NCI-H1048 (cell line): ENCODE measurements at regions not wholly inside any gene's neighbourhood (a gene's known extent, or its start where the extent isn't known, plus 50 kb on each side); places are given as distances from the start of the nearest gene placed in this dataset.
"Not testable (repeated sequence)": the region's sequence is repeated elsewhere in the genome, so short reads cannot be mapped to it uniquely, and the experiment has no call there.

Source experiments
- DNase-seq: peaks from one replicate; lab custom pipeline; 2025; lab: John Stamatoyannopoulos, UW

DNA sequence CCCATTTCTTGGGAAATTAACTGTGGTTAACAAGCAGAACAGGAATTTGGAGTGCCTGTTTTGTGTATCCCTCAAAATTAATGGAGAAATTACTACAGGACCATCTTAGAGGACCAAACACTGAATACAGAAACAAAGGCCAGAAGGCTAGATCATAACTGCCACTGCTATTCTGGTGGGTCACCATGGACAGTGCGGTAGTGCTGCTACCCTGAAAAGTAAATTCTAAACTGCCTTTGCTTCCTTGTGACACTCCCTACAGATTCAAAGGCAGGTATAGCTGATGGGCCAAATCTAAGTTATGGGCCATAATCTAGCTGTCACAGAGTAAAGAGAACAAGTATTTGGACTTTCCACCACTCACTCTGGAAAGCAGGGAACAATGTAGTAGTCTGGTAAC, 575.8 kb upstream of the ADGRB3 start:
- no peak for DNase-seq

DNA sequence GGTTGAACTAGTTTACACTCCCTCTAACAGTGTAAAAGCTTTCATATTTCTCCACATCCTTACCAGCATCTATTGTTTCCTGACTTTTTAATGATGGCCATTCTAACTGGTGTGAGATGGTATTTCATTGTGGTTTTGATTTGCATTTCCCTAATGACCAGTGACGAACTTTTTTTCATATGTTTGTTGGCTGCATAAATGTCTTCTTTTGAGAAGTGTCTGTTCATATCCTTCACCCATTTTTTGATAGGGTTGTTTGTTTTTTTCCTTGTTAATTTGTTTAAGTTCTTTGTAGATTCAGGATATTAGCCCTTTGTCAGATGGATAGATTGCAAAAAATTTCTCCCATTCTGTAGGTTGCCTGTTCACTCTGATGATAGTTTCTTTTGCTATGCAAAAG, 578.5 kb upstream of the ADGRB3 start:
- DNase-seq, result not testable (repeated sequence)

GRCh38 chr6:68054756-68055155, 580.3 kb upstream of the ADGRB3 start:
- DNase-seq, result no peak

DNA sequence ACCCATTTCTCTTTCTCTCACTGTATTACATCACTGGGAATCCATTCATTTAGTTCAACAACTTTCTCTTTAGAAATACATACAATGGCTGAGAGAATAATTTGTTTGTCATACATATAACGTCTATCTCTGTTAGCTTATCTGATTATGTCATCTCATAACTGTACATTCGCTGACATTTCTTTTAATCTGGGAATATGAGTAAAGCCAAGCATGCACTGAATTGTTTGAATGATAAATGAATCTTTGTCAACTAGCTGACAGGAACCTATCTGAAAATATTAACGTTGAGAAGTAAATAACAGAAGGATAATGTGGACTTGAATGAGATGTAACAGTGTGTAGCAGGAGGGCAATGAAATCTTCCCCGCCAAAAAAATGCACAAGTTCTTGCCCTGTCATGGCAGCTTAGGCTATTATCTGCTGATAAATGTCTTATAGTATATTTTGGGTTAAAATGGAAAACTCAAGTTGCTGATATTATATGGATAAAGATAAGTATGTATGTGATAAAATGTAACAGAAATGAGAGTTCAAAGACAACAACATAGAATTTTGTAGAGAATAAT, 581.2 kb upstream of the ADGRB3 start:
- DNase-seq, result no peak

DNA sequence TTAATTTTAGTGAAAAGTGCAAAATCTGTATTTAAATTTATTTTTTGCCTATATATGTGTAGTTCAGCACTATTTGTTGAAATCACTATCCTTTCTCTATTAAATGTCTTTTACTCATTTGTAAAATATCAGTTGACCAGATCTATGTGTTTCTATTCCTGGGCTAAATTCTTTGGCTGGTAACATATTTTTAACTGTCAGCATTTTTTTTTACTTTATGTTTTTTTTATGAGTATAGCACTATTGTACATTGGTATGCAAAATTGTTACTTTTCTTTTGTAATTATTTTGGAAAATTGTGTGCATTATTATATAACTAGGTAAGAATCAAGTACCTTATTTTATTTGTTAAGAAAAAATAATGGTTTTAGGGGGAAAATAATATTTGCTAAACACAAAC, 582.8 kb upstream of the ADGRB3 start:
- no peak for DNase-seq

GRCh38 chr6:68049562-68049961, 585.5 kb upstream of the ADGRB3 start:
- no peak for DNase-seq

- DNase-seq, result no peak
Measured at GRCh38 chr6:68046756-68047155, 588.3 kb upstream of the ADGRB3 start.

- DNase-seq, result no peak
Measured at GRCh38 chr6:68046302-68046701, 588.8 kb upstream of the ADGRB3 start.

GRCh38 chr6:68045193-68045592, 589.9 kb upstream of the ADGRB3 start:
- DNase-seq, result no peak

DNA sequence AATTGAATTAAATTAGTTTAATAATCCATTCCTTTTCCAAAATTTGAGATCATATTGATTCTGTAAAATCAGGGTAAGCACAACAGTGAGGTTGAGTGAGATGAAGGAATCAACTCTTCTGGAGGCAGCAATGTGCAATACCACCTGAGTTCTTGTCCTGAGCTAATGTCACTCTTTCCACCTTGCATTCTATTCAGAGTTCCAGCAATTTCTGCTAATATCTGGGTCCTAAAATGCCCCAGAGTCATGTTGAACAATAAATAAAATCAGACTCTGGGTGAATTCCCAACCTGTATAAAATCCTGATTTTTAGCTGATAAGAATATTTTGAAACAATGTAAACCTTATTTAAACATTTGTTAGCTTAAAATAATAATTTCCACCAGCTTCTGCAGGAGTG, 590.8 kb upstream of the ADGRB3 start:
- no peak for DNase-seq

GRCh38 chr6:68043122-68043398, 592.0 kb upstream of the ADGRB3 start:
- DNase-seq, result no peak

DNA sequence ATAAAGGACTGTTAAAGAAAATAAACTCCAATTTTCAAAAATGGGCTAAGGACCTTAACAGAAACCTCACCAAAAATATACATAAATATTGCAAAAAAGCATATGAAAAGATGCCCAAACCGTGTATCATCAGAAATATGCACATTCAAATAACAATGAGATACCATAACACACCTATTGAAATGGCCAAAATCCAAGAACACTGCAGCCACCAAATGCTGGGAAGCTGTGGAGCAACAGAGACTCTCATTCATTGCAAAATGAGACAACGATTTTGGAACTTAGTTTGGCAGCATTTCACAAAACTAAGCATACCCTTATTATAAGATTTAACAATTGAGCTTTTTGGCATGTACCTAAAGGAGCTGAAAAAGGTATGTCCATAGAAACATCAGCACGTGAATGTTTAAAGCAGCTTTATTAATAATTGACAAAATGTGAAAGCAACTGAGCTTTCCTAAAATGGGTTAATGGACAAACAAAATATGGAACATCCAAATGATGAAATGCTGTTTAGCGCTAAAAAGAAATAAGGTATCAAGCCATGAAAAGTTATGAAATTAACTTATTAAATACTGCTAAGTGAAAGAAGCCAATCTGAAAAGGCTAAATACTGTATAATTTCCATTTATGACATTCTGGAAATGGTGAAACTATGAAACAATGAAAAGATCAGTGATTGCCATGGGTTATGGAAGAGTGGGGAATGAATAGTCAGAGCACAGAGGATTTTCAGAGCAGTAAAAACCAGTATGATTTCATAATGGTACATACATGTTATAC, 592.6 kb upstream of the ADGRB3 start:
- no peak for DNase-seq

- no peak for DNase-seq
Measured at GRCh38 chr6:68040780-68041179, 594.3 kb upstream of the ADGRB3 start.

DNA sequence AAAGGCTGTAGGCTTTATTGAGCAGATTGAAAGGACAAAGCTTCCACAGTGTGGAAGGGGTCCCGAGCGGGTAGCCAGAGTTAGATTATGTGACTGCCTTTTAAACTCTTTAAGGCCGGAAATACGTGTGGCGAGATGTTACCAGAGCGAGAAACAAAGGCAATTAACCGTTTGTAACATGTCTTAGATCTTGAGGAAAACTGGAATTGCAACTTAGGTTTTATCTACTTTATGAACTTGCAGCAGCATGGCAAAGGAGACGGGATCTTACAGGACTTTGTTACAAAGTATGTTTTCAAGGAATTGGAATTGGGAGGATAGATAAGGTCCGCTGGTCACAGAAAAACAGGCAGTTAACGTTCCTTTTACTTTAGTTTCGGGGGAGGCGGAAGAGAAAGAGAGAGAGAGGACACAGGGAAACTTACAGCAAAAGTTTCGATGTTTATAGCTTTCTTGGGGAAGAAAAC, 594.7 kb upstream of the ADGRB3 start:
- DNase-seq, result no peak

DNA sequence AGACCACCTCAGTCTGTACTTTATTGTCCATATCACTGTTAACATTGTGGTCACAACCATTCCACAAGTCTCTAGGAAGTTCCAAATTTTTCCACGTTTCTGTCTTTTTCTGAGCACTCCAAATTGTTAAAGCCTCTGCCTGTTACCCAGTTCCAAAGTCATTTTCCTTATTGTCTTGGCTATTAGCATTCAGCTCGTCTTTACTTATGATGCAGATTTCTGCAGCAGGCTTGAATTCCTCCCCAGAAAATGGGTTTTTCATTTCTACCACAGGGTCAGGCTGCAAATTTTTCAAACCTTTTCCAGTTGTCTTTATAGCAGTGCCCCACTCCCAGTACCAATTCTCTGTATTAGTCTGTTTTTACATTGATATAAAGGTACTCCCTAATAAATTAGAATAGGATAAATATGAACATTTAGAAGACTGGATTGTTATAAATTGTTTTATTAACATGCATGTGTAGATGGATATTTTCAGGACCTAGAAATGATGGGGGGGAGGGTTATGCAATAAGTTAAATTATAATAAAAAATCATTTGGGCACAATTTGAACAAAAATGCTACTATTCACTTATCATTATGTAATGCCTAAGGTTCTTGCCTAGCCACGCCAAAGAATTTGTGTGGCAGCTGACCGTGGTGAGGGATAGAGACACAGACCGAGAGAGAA, 595.3 kb upstream of the ADGRB3 start:
- DNase-seq, result no peak

DNA sequence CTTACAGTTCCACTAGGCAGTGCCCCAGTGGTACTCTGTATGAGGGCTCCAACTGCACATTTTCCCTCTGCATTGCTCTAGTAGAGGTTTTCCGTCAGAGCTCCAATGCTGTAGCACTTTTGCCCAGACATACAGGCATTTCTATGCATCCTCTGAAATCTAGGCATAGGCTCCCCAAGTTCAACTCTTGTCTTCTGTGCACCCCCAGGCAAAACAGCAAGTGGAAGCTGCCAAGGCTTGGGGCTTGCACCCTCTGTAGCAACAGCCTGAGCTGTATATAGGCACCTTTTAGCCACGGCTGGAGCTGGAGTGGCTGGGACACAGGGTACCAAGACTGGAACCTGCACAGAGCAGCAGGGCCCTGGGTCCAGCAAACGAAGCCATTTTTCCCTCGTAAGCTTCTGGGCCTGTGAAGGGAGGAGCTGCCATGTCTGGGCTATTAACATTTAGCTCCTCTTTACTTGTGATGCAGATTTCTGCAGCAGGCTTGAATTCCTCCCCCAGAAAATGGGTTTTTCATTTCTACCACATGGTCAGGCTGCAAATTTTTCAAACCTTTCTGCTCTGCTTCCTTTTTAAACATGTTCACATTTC, 596.2 kb upstream of the ADGRB3 start:
- no peak for DNase-seq

- DNase-seq, result no peak
Measured at GRCh38 chr6:68032217-68032616, 602.9 kb upstream of the ADGRB3 start.

DNA sequence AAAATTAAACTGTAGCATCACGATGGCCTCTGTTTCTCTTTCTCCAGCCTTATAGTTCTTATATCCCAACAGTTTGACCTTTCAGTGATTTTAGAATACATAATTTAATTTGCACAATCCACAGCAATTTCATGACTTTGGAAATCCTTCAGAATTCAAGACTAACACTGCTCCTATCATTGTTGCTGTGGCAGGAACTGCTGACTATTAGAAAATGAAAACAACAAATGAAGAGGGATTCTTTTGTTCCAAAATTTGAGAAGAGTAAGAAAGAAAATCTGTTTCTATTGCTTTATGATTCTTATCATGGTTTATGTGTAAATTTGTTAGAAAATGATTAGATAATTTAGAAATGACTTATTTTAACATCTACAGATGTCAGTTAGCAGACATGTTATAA, 604.0 kb upstream of the ADGRB3 start:
- DNase-seq, result no peak

GRCh38 chr6:68026483-68026882, 608.6 kb upstream of the ADGRB3 start:
- no peak for DNase-seq

DNA sequence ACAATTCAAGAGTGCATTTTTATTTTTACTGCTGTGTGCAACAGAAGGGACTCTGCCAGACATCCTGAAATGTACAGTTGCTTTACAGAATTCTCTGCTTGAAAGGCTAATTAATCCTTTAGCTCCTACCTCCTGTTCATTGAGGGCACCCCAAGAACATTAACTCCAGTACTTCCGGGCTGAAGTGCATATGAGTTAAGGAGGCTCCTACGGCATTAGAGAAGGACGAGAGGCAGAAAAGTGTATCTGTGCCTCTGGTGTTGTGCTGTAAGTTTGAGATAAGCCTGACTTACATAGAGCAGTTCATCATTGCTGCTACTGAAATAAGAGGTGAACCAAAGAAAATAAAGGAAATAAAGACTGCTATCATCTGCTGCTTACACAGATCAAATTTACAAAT, 609.3 kb upstream of the ADGRB3 start:
- DNase-seq, result no peak

DNA sequence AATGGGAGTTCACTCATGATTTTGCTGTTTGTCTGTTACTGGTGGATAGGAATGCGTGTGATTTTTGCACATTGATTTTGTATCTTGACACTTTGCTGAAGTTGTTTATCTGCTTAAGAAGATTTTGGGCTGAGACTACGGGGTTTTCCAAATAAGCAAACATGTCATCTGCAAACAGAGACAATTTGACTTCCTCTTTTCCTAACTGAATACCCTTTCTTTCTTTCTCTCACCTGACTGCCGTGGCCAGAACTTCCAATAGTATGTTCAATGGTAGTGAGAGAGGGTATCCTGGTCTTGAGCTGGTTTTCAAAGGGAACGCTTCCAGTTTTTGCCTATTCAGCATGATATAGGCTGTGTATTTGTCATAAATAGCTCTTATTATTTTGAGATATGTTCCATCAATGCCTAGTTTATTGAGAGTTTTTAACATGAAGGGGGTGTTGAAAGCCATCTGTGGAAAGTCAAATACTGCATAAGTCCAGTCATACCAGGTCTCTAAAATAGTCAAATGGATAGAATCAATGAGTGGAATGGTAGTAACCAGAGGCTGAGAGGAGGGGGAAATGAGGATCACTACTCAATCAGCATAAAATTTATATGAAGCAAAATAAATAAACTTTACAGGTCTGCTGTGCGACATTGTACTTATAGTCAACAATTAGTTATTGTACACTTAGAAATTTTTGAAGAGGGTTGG, 610.4 kb upstream of the ADGRB3 start:
- no peak for DNase-seq

GRCh38 chr6:68022968-68023367, 612.1 kb upstream of the ADGRB3 start:
- not testable (repeated sequence) for DNase-seq
